Liver (tissue), 3 donors: ENCODE measurements at regions not wholly inside any gene's neighbourhood (a gene's known extent, or its start where the extent isn't known, plus 50 kb on each side); places are given as distances from the start of the nearest gene placed in this dataset.

ENCODE experiments used
- ATF3 ChIP-seq: IDR thresholded peaks from 2 replicates; pipeline ENCODE4 v1.6.1; 2016; ENCODE audit warnings: antibody characterized with exemption
- EGR1 ChIP-seq, 2 donors: IDR thresholded peaks; 2 replicates each; pipeline ENCODE4 v1.6.1; 2016 to 2018; ENCODE audit warnings: antibody characterized with exemption in 2 of 2, low read depth in 2 of 2
- FOXA1 ChIP-seq: IDR thresholded peaks from 2 replicates; pipeline ENCODE4 v1.6.1; 2016; ENCODE audit warnings: antibody characterized with exemption
- GABPA ChIP-seq, 2 donors: IDR thresholded peaks in 1 of 2; conservative IDR thresholded peaks in 1 of 2; 2 replicates each; pipeline ENCODE4 v1.6.1; 2016; ENCODE audit warnings: antibody characterized with exemption in 2 of 2, mild to moderate bottlenecking in 1 of 2, moderate library complexity in 1 of 2
- HNF4A ChIP-seq, 2 donors: conservative IDR thresholded peaks; 2 replicates each; pipeline ENCODE4 v1.6.1; 2016; ENCODE audit warnings: antibody characterized with exemption in 2 of 2, mild to moderate bottlenecking in 2 of 2
- NR2F2 ChIP-seq: IDR thresholded peaks from 2 replicates; pipeline ENCODE4 v1.6.1; 2016; ENCODE audit warnings: antibody characterized with exemption
- RAD21 ChIP-seq, 2 donors: IDR thresholded peaks; 2 replicates each; pipeline ENCODE4 v1.6.1; 2016; ENCODE audit warnings: antibody characterized with exemption in 2 of 2, mild to moderate bottlenecking in 2 of 2
- RXRA ChIP-seq, 2 donors: IDR thresholded peaks; 2 replicates each; pipeline ENCODE4 v1.6.1; 2017 to 2018; ENCODE audit warnings: antibody characterized with exemption in 2 of 2, mild to moderate bottlenecking in 1 of 2
- SP1 ChIP-seq: IDR thresholded peaks from 2 replicates; pipeline ENCODE4 v1.6.1; 2018; ENCODE audit warnings: antibody characterized with exemption, mild to moderate bottlenecking
- TAF1 ChIP-seq: conservative IDR thresholded peaks from 2 replicates; pipeline ENCODE4 v1.6.1; 2016; ENCODE audit warnings: antibody characterized with exemption, mild to moderate bottlenecking
- TF ChIP-seq, protein P1 (sequence below): fragments of 150-350 bp; IDR thresholded peaks from 2 replicates; pipeline ENCODE4 v1.5.1; 2017; ENCODE audit warnings: improper control_type of control experiment, low read depth, low read length; ENCODE audit not compliant: missing input control
- TF ChIP-seq, protein P2 (sequence below): IDR thresholded peaks from 2 replicates; pipeline ENCODE4 v1.6.1; 2016; ENCODE audit warnings: antibody characterized with exemption
- TF ChIP-seq, protein P3 (sequence below): IDR thresholded peaks from 2 replicates; pipeline ENCODE4 v1.6.1; 2016; ENCODE audit warnings: antibody characterized with exemption, mild to moderate bottlenecking
- TF ChIP-seq, protein P4 (sequence below): IDR thresholded peaks from 2 replicates; pipeline ENCODE4 v1.6.1; 2016; ENCODE audit warnings: antibody characterized with exemption
- donor health status: healthy.
- donor health status: healthy.

DNA sequence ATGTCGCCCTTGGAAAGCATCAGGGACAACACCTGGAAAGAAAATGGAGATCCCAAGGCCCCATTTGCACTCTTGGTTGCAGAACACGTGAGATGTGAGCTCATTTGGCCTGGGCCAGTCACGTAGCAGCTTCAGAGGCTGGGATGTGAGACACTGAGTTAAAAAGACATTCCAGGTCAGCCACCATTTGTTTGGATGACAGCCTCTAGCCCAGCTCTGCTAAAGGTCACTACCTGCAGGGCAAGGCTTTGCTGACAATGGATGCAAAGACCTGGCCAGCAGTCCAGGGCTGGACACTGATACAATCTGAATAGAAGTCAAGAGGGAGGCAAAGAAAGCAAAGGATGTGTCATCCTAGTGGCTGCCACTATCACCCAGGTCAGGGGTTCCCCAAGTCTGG lies 83.9 kb upstream of the LRPPRC start:
- TF ChIP-seq, protein P1, sequence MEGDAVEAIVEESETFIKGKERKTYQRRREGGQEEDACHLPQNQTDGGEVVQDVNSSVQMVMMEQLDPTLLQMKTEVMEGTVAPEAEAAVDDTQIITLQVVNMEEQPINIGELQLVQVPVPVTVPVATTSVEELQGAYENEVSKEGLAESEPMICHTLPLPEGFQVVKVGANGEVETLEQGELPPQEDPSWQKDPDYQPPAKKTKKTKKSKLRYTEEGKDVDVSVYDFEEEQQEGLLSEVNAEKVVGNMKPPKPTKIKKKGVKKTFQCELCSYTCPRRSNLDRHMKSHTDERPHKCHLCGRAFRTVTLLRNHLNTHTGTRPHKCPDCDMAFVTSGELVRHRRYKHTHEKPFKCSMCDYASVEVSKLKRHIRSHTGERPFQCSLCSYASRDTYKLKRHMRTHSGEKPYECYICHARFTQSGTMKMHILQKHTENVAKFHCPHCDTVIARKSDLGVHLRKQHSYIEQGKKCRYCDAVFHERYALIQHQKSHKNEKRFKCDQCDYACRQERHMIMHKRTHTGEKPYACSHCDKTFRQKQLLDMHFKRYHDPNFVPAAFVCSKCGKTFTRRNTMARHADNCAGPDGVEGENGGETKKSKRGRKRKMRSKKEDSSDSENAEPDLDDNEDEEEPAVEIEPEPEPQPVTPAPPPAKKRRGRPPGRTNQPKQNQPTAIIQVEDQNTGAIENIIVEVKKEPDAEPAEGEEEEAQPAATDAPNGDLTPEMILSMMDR, result no peak
- TF ChIP-seq, protein P2, sequence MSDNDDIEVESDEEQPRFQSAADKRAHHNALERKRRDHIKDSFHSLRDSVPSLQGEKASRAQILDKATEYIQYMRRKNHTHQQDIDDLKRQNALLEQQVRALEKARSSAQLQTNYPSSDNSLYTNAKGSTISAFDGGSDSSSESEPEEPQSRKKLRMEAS, result no peak
- TF ChIP-seq SP1, result peak; percentile 24
- no peak for TF ChIP-seq TAF1
- peak in 1 of 2 donors; percentile 22 for TF ChIP-seq HNF4A (conservative IDR thresholded peaks at IDR 0.05)
- TF ChIP-seq ATF3, result no peak
- no peak for TF ChIP-seq RAD21 (IDR thresholded peaks at IDR 0.05)
- TF ChIP-seq FOXA1, result no peak
- no peak for TF ChIP-seq GABPA (IDR thresholded peaks at IDR 0.05 in 1 of 2, conservative IDR thresholded peaks at IDR 0.05 in 1 of 2)
- no peak for TF ChIP-seq EGR1 (IDR thresholded peaks at IDR 0.05; ENCODE audit: low read depth in 2 of 2)
- no peak for TF ChIP-seq NR2F2
- TF ChIP-seq, protein P3, sequence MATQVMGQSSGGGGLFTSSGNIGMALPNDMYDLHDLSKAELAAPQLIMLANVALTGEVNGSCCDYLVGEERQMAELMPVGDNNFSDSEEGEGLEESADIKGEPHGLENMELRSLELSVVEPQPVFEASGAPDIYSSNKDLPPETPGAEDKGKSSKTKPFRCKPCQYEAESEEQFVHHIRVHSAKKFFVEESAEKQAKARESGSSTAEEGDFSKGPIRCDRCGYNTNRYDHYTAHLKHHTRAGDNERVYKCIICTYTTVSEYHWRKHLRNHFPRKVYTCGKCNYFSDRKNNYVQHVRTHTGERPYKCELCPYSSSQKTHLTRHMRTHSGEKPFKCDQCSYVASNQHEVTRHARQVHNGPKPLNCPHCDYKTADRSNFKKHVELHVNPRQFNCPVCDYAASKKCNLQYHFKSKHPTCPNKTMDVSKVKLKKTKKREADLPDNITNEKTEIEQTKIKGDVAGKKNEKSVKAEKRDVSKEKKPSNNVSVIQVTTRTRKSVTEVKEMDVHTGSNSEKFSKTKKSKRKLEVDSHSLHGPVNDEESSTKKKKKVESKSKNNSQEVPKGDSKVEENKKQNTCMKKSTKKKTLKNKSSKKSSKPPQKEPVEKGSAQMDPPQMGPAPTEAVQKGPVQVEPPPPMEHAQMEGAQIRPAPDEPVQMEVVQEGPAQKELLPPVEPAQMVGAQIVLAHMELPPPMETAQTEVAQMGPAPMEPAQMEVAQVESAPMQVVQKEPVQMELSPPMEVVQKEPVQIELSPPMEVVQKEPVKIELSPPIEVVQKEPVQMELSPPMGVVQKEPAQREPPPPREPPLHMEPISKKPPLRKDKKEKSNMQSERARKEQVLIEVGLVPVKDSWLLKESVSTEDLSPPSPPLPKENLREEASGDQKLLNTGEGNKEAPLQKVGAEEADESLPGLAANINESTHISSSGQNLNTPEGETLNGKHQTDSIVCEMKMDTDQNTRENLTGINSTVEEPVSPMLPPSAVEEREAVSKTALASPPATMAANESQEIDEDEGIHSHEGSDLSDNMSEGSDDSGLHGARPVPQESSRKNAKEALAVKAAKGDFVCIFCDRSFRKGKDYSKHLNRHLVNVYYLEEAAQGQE, result no peak
- TF ChIP-seq RXRA (IDR thresholded peaks at IDR 0.05), result no peak
- TF ChIP-seq, protein P4, sequence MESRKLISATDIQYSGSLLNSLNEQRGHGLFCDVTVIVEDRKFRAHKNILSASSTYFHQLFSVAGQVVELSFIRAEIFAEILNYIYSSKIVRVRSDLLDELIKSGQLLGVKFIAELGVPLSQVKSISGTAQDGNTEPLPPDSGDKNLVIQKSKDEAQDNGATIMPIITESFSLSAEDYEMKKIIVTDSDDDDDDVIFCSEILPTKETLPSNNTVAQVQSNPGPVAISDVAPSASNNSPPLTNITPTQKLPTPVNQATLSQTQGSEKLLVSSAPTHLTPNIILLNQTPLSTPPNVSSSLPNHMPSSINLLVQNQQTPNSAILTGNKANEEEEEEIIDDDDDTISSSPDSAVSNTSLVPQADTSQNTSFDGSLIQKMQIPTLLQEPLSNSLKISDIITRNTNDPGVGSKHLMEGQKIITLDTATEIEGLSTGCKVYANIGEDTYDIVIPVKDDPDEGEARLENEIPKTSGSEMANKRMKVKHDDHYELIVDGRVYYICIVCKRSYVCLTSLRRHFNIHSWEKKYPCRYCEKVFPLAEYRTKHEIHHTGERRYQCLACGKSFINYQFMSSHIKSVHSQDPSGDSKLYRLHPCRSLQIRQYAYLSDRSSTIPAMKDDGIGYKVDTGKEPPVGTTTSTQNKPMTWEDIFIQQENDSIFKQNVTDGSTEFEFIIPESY, result no peak
